CD1c-positive myeloid dendritic cell (primary cell): ENCODE measurements at regions not wholly inside any gene's neighbourhood (a gene's known extent, or its start where the extent isn't known, plus 50 kb on each side); places are given as distances from the start of the nearest gene placed in this dataset.

Experiments
- DNase-seq: peaks from one replicate; pipeline ENCODE4 v3.0.0-alpha.2; 2016; ENCODE audit errors: extremely low spot score

- DNase-seq, result no peak
Observed at GRCh38 chr15:38885001-38885400, 320.4 kb upstream of the RASGRP1 start.

GRCh38 chr15:38885471-38885952 is 320.9 kb upstream of the RASGRP1 start:
- no peak for DNase-seq

GRCh38 chr15:38886315-38887163 is 321.9 kb upstream of the RASGRP1 start:
- DNase-seq, result peak; percentile 13

GRCh38 chr15:38888701-38889221 is 324.1 kb upstream of the RASGRP1 start:
- DNase-seq, result no peak

GRCh38 chr15:38890194-38890593 is 325.6 kb upstream of the RASGRP1 start:
- DNase-seq, result no peak

- no peak for DNase-seq
Observed at GRCh38 chr15:38893925-38894242, 329.3 kb upstream of the RASGRP1 start.

GRCh38 chr15:38894243-38894948 is 329.8 kb upstream of the RASGRP1 start:
- no peak for DNase-seq

GRCh38 chr15:38895326-38896255 is 331.0 kb upstream of the RASGRP1 start:
- DNase-seq, result no peak

- no peak for DNase-seq
Observed at GRCh38 chr15:38896647-38897046, 332.0 kb upstream of the RASGRP1 start.

- no peak for DNase-seq
Observed at GRCh38 chr15:38897551-38897950, 332.9 kb upstream of the RASGRP1 start.

GRCh38 chr15:38898236-38898635 is 333.6 kb upstream of the RASGRP1 start:
- no peak for DNase-seq

GRCh38 chr15:38899300-38899699 is 334.7 kb upstream of the RASGRP1 start:
- DNase-seq, result no peak

- no peak for DNase-seq
Observed at GRCh38 chr15:38904298-38904697, 339.7 kb upstream of the RASGRP1 start.

GRCh38 chr15:38905632-38906031 is 341.0 kb upstream of the RASGRP1 start:
- no peak for DNase-seq

GRCh38 chr15:38920966-38921365 is 356.4 kb upstream of the RASGRP1 start:
- no peak for DNase-seq

GRCh38 chr15:38921471-38921870 is 356.9 kb upstream of the RASGRP1 start:
- DNase-seq, result no peak

GRCh38 chr15:38928431-38928830 is 363.8 kb upstream of the RASGRP1 start:
- no peak for DNase-seq

- no peak for DNase-seq
Observed at GRCh38 chr15:38930851-38931572, 366.4 kb upstream of the RASGRP1 start.

GRCh38 chr15:38941399-38941953 is 376.9 kb upstream of the RASGRP1 start:
- no peak for DNase-seq

- no peak for DNase-seq
Observed at GRCh38 chr15:38944536-38944935, 379.9 kb upstream of the RASGRP1 start.
